Activated T-helper 1 cell treated with anti-CD3 and anti-CD28 coated beads, Interleukin-12 subunit alpha, Interleukin-12 subunit beta, Interleukin-2, Interleukin-4 antibody, amounts not matched to agents 30 ng/mL and 10 ng/mL and 1 ng/mL, durations not matched to agents 14 hours and 24 hours and 36 hours (primary cell): ENCODE measurements at regions not wholly inside any gene's neighbourhood (a gene's known extent, or its start where the extent isn't known, plus 50 kb on each side); places are given as distances from the start of the nearest gene placed in this dataset.

Experiments used
- DNase-seq: peaks from one replicate; pipeline ENCODE4 v3.0.0; 2021; ENCODE audit warnings: low spot score
- H3K27ac Mint-ChIP-seq: one replicate; pipeline ENCODE4 v1.8.0; 2021; ENCODE audit warnings: mild to moderate bottlenecking, mixed read lengths
- H3K27me3 Mint-ChIP-seq: one replicate; pipeline ENCODE4 v1.8.0; 2022; ENCODE audit warnings: mild to moderate bottlenecking, moderate library complexity, mixed read lengths; ENCODE audit not compliant: insufficient read depth
- H3K36me3 Mint-ChIP-seq: one replicate; pipeline ENCODE4 v1.8.0; 2021; ENCODE audit warnings: low read depth, mixed read lengths
- H3K4me1 Mint-ChIP-seq: one replicate; pipeline ENCODE4 v1.8.0; 2021; ENCODE audit warnings: low read depth, mixed read lengths
- H3K4me3 Mint-ChIP-seq: one replicate; pipeline ENCODE4 v1.8.0; 2021; ENCODE audit warnings: mild to moderate bottlenecking, moderate library complexity, mixed read lengths
- H3K9me3 Mint-ChIP-seq: one replicate; pipeline ENCODE4 v1.8.0; 2021; ENCODE audit warnings: mixed read lengths
- intact Hi-C: fragments of 100-400 bp; cut with micrococcal nuclease; formaldehyde crosslinking; loops from one replicate; pipeline ENCODE4 v1.15.1; 2024

DNA sequence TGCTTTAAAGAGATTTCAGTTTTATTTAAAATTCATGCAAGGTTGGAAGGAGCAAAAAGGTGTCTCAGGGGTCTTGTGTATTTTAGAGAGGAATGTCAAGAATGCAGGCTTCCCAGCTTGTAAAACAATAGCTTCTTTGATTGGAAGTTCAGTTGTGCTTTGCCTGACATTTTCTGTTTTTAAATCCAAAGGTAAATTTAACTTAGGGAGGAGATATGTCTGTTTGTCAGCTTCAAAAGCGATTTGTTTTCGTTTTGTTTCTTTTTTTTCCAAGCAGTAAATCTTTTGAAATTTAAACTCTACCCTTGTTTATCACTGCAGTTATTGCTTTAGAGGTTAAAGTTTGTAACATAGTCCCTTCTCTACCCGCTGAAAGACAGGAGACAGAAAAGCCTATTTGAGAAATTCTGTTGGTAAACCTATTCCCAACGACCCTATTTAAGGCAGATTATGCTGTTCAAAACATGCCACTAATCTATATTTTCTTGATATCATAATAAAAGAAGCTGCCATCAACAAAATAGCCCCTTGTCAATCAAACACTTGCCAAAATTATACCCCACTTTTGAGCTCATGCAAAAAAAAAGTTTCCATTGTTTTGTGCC is 639.6 kb downstream of the IRS1 start:
- no peaks in the 10 kb centered on the region for H3K9me3 Mint-ChIP-seq
- intact Hi-C loops = no loop called here
- H3K4me1 Mint-ChIP-seq = no peaks in the 10 kb centered on the region
- no peak overlapping the region for H3K27ac Mint-ChIP-seq
- no peaks in the 10 kb centered on the region for H3K36me3 Mint-ChIP-seq
- H3K27me3 Mint-ChIP-seq = no peaks in the 10 kb centered on the region
- no peak for DNase-seq
- H3K4me3 Mint-ChIP-seq = no peak overlapping the region

DNA sequence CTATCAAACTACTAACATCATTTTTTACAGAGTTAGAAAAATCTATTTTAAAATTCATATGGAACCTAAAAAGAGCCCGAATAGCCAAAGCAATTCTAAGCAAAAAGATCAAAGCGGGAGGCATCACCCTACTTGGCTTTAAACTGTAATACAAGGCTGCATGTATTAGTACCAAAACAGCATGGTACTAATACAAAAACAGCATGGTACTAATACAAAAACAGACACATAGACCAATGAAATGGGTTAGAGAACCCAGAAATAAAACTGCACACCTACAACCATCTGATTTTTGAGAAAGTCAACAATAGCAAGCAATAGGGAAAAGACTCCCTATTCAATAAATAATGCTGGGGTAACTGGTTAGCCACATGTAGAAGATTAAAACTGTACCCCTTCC is 640.7 kb downstream of the IRS1 start:
- Mint-ChIP-seq H3K36me3 (no peaks in the 10 kb centered on the region), H3K9me3 (no peaks in the 10 kb centered on the region), H3K27me3 (no peaks in the 10 kb centered on the region), H3K27ac (no peak overlapping the region), H3K4me3 (no peak overlapping the region), H3K4me1 (no peaks in the 10 kb centered on the region)
- intact Hi-C loops = no loop called here
- DNase-seq = no peak

DNA sequence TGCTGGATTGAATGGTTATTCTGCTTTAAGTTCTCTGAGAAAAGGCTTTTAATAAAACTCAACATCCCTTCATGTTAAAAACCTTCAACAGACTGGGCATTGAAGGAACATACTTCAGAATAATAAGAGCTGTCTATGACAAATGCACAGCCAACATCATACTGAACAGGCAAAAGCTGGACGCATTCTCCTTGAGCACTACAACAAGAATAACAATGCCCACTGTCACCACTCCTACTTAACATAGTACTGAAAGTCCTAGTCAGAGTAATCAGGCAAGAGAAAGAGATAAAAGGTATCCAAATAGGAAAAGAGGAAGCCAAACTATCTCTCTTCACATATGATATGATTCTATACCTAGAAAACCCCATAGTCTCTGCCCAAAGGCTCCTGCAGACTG is 641.4 kb downstream of the IRS1 start:
- no peaks in the 10 kb centered on the region for H3K9me3 Mint-ChIP-seq
- H3K4me1 Mint-ChIP-seq = no peaks in the 10 kb centered on the region
- no peaks in the 10 kb centered on the region for H3K27me3 Mint-ChIP-seq
- H3K27ac Mint-ChIP-seq = no peak overlapping the region
- no peaks in the 10 kb centered on the region for H3K36me3 Mint-ChIP-seq
- intact Hi-C loops = no loop called here
- DNase-seq = no peak
- no peak overlapping the region for H3K4me3 Mint-ChIP-seq

DNA sequence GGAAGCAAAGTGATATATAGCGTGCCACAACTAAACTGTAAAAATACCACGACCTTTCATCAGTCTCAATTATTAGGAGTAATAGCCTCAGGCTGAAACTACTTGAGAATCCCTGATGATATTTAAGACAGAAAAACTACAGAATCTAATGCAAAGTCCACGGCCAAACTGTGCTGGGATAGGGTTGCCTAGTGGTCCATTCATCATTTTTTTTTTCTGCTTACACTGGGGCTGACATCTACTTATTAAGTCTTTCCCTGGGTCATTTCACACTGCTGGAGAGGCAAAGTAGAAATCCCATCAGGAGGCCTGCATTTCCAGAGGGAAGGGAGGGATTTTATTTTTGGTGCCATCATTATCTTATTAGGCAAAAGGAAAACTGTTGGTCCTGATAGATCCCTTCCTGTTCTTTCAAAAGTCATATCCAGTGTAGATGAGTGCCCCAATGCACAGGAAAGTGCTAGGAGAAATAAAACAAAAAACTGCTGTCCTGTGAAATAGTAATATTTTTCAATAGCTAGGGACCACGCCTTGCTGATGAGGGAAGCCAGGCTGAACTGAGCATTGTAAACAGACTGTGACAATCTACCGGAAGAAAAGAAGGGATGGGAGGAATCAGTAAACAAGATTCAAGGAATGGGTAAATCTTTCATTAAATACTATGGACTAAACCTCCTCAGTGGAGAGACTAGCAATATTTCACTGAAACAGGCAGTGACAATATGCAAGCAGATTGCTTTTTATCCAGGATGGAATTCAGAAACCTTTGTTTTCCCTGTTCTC is 644.3 kb downstream of the IRS1 start:
- no peaks in the 10 kb centered on the region for H3K9me3 Mint-ChIP-seq
- H3K27me3 Mint-ChIP-seq = no peaks in the 10 kb centered on the region
- H3K27ac Mint-ChIP-seq = no peak overlapping the region
- H3K4me3 Mint-ChIP-seq = no peak overlapping the region
- no peak for DNase-seq
- H3K36me3 Mint-ChIP-seq = no peaks in the 10 kb centered on the region
- no peaks in the 10 kb centered on the region for H3K4me1 Mint-ChIP-seq
- intact Hi-C loops = no loop called here

DNA sequence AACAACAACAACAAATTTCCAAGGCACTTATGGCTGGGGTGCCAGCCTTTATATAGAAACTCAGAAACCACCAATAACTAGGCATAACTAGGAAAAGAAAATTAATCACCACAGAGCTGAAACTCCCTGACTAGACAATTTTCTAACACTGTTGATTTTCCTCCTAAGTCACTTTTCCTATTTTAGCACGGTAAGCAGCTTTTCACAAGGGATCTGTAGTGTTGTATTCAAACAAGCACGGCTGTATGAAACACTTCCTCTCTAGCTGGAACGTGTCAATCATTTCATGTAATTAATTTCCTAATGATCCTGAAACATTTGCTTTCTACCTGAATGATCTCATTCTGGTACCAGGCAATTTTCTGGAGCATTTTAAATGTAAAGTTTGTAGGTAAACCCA is 645.0 kb downstream of the IRS1 start:
- Mint-ChIP-seq H3K27ac (no peak overlapping the region), H3K4me3 (no peak overlapping the region), H3K36me3 (no peaks in the 10 kb centered on the region), H3K9me3 (no peaks in the 10 kb centered on the region), H3K27me3 (no peaks in the 10 kb centered on the region), H3K4me1 (no peaks in the 10 kb centered on the region)
- DNase-seq = no peak
- intact Hi-C loops = no loop called here

DNA sequence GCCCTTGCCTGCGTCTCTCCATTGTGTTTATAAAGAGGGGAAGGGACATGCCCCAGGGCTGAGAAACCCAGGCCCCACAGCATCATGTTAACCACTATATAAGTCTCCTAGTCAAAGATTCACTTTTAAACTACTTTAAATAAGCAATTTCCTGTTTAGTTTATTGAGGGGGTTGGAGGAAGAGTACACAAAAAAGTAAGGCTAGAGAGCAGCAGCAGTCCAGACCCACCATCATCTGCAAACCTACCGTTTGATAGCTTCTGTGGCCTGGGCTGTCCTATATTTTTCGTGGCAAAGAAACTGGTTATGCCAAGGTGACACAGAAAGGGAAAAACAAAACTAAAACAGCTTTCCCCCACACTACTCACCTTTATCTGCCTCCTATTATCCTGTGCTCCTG is 646.1 kb downstream of the IRS1 start:
- Mint-ChIP-seq H3K27ac (no peak overlapping the region), H3K4me3 (no peak overlapping the region)
- intact Hi-C loops = no loop called here

DNA sequence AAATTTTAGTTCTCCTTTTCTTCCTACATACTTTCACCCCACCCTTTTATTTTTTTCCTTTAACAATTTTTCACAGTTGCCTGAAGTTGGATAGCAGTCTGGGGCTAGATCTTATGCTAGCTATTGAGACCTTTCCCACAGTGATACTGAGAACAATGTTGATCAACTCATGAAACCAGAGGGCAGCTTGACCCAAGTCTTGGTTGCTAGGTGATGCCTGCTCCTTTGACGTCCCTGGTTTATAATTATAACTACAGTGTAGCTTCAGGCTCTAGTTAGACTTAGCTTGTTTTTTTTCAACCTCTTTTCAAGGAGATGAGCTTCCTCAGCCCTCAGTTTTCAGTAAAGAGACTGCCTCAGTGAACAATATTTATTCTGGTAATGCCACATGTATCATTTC is 648.5 kb downstream of the IRS1 start:
- no peaks in the 10 kb centered on the region for H3K36me3 Mint-ChIP-seq
- no peaks in the 10 kb centered on the region for H3K27me3 Mint-ChIP-seq
- H3K9me3 Mint-ChIP-seq = no peaks in the 10 kb centered on the region
- no peaks in the 10 kb centered on the region for H3K4me1 Mint-ChIP-seq
- no peak overlapping the region for H3K4me3 Mint-ChIP-seq
- intact Hi-C loops = no loop called here
- DNase-seq = no peak
- H3K27ac Mint-ChIP-seq = no peak overlapping the region

More for the DNA sequence above, 646.1 kb downstream of the IRS1 start:
- H3K36me3 Mint-ChIP-seq = no peaks in the 10 kb centered on the region
- no peaks in the 10 kb centered on the region for H3K27me3 Mint-ChIP-seq
- H3K4me1 Mint-ChIP-seq = no peaks in the 10 kb centered on the region
- H3K9me3 Mint-ChIP-seq = no peaks in the 10 kb centered on the region
- no peak for DNase-seq

DNA sequence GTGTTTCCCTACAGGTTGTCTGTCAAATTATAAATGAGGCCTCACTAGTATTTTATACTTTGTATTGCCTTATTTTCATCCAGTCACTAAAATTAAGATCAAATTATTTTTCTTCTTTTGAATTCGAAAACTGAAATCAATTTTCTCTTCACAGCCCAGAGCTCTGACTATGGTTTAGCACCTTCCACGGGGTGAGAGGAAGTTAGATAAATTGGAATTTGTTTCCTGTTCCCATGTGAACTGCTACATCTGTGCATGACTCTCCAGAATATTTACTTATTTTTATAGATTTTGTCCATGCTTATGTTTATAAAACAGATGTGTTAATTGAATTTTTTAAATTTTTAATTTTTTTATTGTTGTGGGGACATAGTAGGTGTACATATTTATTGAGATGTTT is 656.5 kb downstream of the IRS1 start:
- Mint-ChIP-seq H3K27me3 (no peaks in the 10 kb centered on the region), H3K9me3 (no peaks in the 10 kb centered on the region), H3K36me3 (no peaks in the 10 kb centered on the region), H3K27ac (no peak overlapping the region), H3K4me3 (no peak overlapping the region), H3K4me1 (no peaks in the 10 kb centered on the region)
- intact Hi-C loops = no loop called here
- DNase-seq = no peak

DNA sequence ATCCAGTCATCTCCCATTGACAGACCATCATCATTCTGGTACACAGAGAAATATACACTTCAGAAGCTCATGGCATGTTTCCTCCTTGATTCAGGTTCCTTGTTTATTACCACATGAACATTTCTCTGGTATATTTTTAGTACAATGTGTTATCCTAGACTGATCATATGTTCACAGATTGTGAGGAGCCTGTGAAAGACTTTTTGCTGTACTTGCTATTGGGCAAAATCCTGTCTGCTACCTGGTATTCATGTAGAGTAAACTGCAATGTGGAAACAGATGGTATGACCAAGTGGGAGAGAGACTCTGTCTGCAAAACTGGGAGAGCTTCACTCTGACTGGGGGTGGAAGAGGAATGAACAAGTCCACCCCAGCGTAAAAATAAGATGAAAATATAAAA is 657.2 kb downstream of the IRS1 start:
- Mint-ChIP-seq H3K36me3 (no peaks in the 10 kb centered on the region), H3K4me1 (no peaks in the 10 kb centered on the region), H3K27me3 (no peaks in the 10 kb centered on the region), H3K27ac (no peak overlapping the region), H3K9me3 (no peaks in the 10 kb centered on the region), H3K4me3 (no peak overlapping the region)
- no peak for DNase-seq
- intact Hi-C loops = no loop called here

DNA sequence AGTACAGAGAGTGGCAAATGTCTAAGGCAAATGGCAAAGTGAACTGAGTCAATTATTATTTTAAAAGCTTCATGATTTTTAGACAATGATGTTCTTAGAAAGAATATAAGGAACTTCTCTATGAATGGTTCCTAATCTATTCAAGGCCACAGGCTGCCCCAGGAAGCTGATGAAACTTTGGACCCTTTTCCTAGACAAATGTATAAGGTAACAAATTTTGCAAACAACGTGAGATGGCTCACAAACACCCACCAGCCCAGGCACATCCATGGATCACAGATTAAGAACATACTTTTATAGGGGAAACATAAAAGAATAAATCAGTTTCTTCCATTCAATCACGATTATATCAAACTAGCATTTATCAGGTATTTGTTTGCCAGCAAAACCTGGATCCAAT is 659.0 kb downstream of the IRS1 start:
- no peaks in the 10 kb centered on the region for H3K9me3 Mint-ChIP-seq
- H3K4me1 Mint-ChIP-seq = no peaks in the 10 kb centered on the region
- no peak for DNase-seq
- H3K4me3 Mint-ChIP-seq = no peak overlapping the region
- H3K27me3 Mint-ChIP-seq = peaks cover 2% of the 10 kb centered on the region
- H3K36me3 Mint-ChIP-seq = no peaks in the 10 kb centered on the region
- intact Hi-C loops = no loop called here
- no peak overlapping the region for H3K27ac Mint-ChIP-seq

DNA sequence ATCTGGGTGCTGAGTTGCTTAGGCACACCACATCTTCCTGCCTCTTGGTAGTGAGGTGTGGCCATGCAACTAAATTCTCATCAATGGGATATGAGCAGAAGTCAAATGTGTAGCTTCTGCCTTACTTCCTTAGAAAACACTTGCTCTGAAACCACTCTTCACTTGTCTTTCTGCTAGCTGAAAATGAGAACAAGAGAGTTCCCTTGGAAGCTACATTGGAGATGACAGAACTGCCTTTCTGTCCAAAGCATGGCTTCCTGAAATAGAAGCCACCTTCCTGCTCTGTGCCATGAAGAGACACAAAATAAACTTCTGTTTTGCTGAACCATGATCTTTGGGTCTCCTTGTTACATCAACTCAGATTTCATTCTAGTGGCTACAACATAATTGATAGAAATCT is 659.9 kb downstream of the IRS1 start:
- DNase-seq = no peak
- no peaks in the 10 kb centered on the region for H3K4me1 Mint-ChIP-seq
- H3K36me3 Mint-ChIP-seq = no peaks in the 10 kb centered on the region
- no peak overlapping the region for H3K4me3 Mint-ChIP-seq
- no peak overlapping the region for H3K27ac Mint-ChIP-seq
- intact Hi-C loops = no loop called here
- H3K27me3 Mint-ChIP-seq = peaks cover 2% of the 10 kb centered on the region
- no peaks in the 10 kb centered on the region for H3K9me3 Mint-ChIP-seq

DNA sequence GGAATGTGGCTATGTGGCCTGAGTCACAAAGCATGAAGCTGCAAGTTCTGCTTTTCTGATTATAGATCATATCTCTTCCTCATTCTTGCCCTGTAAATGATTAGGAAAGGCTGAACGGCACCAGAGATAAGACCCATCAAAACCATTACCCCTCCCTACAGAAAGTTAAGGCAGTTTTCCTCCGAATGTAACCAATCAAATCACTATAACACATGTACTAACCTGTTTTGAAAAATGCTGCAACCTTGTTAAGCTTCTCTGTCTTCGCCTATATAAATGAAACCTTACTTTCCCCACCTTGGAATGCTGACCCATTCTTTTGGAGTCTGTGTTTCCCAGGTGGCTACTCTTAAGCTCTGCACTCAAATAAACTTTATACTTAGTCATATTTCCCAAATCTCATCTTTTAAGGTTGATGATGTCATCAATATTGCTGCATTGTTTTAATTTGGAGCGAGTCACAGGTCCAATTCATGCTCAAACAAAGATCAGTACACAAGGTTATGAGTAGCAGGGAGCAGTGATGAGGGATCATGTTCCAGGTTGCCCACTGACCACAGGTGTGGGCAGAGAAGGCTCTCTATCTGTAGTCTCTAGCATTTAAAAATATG is 662.3 kb downstream of the IRS1 start:
- no peaks in the 10 kb centered on the region for H3K4me1 Mint-ChIP-seq
- H3K9me3 Mint-ChIP-seq = no peaks in the 10 kb centered on the region
- DNase-seq = no peak
- H3K36me3 Mint-ChIP-seq = no peaks in the 10 kb centered on the region
- peaks cover 2% of the 10 kb centered on the region for H3K27me3 Mint-ChIP-seq
- H3K27ac Mint-ChIP-seq = no peak overlapping the region
- intact Hi-C loops = no loop called here
- no peak overlapping the region for H3K4me3 Mint-ChIP-seq

DNA sequence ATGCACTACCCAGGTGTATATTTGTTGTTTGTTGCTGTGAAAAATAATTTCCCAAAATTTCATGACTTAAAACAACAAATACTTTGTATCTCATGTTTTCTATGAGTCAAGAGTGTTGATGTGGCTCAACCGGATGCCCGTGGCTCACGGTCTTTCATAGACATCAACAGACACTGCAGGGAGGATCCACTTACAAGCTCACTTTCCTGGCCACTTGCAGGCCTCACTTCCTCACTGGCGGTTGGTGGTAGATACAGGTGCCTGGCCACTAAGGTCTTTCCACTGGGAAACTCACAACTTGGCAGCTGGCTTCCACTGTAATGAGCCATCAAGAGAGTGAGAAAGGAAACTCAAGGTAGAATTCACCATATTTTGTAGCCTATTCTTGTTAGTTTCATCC is 662.9 kb downstream of the IRS1 start:
- DNase-seq = no peak
- intact Hi-C loops = no loop called here
- no peaks in the 10 kb centered on the region for H3K9me3 Mint-ChIP-seq
- H3K4me3 Mint-ChIP-seq = no peak overlapping the region
- no peaks in the 10 kb centered on the region for H3K36me3 Mint-ChIP-seq
- no peaks in the 10 kb centered on the region for H3K4me1 Mint-ChIP-seq
- no peak overlapping the region for H3K27ac Mint-ChIP-seq
- peaks cover 2% of the 10 kb centered on the region for H3K27me3 Mint-ChIP-seq
